GM18873 (cell line): ENCODE measurements at regions not wholly inside any gene's neighbourhood (a gene's known extent, or its start where the extent isn't known, plus 50 kb on each side); places are given as distances from the start of the nearest gene placed in this dataset.
"Not testable (repeated sequence)": the region's sequence is repeated elsewhere in the genome, so short reads cannot be mapped to it uniquely, and the experiment has no call there.

Experiments used
- ATAC-seq: cut with Tn5 transposase; IDR thresholded peaks from one replicate; pipeline ENCODE4 v1.9.1; 2021; ENCODE audit warnings: mild to moderate bottlenecking, moderate library complexity, moderate number of reproducible peaks; ENCODE audit not compliant: unreplicated experiment, low FRiP score

DNA sequence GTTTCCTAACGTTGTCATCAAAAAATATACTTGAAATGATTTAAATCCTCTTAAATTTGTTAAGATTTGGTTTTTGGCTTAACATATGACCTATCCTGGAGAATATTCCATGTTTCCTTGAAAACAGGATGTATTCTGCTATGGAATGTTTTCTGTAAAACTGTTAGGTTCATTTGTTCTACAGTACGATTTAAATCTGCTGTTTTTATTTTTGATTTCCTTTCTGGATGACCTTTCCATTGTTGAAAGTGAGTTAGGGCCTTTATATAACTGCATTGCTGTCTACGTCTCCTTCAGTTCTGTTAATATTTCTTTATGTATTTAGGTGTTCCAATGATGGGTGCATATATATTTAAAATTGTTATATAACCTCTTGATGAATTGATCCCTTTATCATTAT, 465.3 kb upstream of the ALCAM start:
- no peak for ATAC-seq

DNA sequence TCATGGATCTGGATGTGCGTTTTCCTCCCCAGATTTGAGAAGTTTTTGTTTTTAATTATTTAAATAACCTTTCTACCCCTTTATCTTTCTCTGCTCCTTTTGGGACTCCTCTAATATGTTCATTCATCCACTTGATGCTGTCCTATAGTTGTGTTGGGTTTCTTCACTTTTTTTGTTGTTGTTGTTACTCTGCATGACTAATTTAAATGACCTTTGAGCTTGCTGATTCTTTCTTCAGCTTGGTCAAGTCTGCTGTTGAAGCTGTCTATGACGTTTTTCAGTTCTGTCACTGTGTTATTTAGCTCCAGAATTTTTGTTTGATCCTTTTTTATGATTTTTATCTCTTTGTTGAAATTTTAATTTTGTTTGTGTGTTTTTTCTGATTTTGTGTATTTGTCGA, 463.6 kb upstream of the ALCAM start:
- ATAC-seq = no peak

DNA sequence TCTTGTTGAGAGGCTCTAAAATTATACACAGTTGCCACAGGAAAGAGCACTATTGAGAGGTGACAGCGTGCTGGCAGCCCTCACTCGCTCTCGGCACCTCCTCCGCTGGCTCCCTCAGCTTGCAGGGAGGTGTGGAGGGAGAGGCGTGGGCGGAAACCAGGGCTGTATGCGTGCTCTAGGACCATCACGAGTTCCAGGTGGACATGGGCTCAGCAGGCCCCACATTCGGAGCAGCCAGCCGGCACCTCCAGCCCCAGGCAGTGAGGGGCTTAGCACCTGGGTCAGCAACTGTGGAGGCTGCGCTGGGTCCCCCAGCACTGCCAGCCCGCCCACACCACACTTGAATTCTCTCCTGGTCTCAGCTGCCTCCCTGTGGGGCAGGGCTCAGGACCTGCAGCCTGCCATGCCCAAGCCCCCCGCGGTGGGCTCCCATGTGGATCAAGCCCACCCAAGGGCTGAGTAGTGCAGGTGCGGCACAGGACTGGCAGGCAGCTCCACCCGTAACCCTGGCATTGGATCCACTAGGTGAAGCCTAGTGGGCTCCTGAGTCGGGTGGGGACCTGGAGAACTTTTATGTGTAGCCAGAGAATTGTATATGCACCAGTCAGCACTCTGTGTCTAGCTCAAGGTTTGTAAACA, 460.6 kb upstream of the ALCAM start:
- ATAC-seq = no peak

DNA sequence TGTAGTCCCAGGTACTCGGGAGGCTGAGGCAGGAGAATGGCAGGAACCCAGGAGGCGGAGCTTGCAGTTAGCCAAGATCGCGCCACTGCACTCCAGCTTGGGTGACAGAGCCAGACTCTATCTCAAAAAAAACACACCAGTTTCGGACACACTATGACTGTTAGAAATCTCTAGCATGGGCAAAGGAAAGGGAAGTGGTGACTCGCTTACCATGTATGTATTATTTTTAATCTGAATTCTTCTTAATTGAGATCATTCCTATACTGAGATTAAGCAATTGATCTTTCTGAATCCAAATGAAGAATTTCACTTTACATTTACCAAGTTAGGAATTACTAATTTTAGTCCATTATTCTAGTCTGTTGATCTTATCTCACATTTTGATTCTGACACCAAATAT, 459.2 kb upstream of the ALCAM start:
- ATAC-seq = no peak

- no peak for ATAC-seq
Observed at GRCh38 chr3:104908761-104909160, 457.9 kb upstream of the ALCAM start.

DNA sequence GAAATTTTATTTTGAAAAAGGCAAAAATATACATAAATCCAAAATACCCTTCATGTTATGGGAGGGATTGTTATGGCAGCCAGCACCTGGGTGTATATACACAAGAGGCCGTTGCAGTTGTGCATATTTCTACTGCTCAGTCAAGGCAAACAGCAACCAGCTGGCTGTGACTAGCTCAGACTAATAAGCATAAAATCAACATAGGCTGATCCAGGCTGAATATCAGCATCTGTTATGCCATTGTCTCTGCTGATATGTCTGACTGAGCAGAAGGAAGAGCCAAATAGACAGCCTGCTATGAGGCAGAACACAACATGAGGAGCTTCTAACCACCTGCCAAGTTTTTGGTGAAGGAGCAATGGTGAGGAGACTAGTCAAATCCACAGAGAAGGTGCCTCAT, 457.5 kb upstream of the ALCAM start:
- no peak for ATAC-seq

- no peak for ATAC-seq
Observed at GRCh38 chr3:104909721-104910120, 457.0 kb upstream of the ALCAM start.

- ATAC-seq = no peak
Observed at GRCh38 chr3:104911376-104911775, 455.3 kb upstream of the ALCAM start.

- no peak for ATAC-seq
Observed at GRCh38 chr3:104916971-104917370, 449.7 kb upstream of the ALCAM start.

- no peak for ATAC-seq
Observed at GRCh38 chr3:104920512-104920911, 446.2 kb upstream of the ALCAM start.

- ATAC-seq = no peak
Observed at GRCh38 chr3:104933972-104934371, 432.7 kb upstream of the ALCAM start.

GRCh38 chr3:104935613-104936012, 431.1 kb upstream of the ALCAM start:
- no peak for ATAC-seq

DNA sequence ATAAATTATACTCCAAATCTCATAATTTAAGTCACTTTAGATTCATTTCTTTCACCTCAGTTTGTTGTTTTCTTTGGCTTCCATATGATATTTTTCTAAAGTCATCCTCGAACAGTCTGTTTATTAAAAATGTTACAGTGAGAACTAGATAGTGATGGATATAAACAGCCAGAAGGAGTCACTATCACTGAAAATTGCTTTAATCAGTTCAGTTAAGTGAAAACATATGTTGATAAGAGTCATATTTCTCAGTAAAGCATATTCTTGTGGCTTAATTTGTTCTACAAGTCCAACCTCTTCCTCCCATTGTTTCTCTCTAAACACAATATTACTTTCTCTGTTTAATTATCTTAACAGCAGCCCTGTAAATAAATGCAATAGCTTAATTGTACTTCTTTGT, 427.5 kb upstream of the ALCAM start:
- ATAC-seq = no peak

- ATAC-seq = no peak
Observed at GRCh38 chr3:104941785-104942184, 424.9 kb upstream of the ALCAM start.

- no peak for ATAC-seq
Observed at GRCh38 chr3:104943974-104944373, 422.7 kb upstream of the ALCAM start.

- ATAC-seq = no peak
Observed at GRCh38 chr3:104947943-104948342, 418.8 kb upstream of the ALCAM start.

DNA sequence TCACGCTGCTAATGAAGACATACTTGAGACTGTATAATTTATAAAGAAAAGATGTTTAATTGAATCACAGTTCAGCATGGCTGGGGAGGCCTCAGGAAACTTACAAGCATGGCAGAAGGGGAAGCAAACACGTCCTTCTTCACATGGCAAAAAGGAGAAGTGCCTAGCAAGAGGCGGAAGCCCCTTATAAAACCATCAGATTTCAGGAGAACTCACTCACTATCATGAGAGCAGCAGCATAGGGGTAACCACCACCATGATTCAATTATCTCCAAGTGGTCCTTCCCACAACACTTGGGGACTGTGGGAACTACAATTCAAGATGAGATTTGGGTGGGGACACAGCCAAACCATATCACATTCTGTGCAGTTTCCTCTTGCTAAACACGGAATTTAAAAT, 416.9 kb upstream of the ALCAM start:
- not testable (repeated sequence) for ATAC-seq

DNA sequence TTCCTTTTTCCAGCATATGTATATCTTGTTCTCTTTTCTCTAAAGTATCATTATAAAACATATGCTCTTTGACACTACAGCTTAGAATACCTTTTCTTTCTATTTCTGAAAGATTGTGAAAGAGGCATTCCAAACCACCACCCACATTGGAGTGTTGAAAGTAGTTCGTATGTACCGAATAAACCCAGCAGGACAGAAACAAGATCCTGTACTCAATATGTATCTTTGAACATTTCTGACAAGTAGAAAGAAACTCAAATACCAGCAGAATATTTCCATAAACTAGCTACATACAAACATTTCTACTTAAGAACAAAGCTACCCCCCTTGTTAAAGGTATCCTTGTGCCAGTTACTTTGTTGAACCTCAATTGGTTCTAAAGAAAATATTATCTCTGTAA, 415.3 kb upstream of the ALCAM start:
- ATAC-seq = no peak

DNA sequence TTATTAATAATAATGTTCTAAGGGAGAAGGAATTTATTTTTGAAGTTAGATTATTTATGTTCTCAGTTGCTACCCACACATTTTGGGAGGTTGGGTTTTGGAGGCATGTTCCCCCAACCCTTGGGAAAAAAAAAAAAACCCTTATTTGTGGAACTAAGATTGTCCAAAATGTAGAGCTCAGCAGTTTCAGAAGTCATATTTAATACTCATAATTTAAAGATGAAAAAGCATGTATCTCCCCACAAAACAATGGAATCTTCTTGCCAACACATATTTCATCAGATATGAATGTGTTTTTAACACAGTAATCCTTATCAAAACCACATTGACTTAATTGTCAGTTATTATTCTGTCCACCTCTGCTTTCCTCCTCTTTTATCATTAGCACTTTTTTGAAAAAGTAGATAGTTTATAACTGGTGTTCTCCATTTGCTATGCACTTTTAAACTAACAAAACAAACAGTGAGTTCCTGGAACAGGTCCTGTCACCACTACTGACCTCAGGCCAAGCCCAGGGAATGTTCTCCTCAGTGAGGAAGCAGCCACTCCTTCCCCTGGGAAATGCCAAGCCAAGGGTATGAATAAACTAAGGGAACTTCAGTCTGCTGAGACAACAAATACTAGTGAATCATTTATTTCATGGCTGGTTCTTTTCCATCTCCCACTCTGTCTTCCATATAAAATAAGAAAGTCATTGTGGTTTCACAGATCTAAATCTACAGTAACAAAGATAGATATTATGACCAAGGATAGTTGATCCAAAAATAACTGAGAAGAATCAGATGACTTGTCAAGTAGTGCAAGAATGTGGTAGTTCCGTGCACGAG, 414.4 kb upstream of the ALCAM start:
- ATAC-seq = no peak

- no peak for ATAC-seq
Observed at GRCh38 chr3:104956620-104957345, 409.9 kb upstream of the ALCAM start.

DNA sequence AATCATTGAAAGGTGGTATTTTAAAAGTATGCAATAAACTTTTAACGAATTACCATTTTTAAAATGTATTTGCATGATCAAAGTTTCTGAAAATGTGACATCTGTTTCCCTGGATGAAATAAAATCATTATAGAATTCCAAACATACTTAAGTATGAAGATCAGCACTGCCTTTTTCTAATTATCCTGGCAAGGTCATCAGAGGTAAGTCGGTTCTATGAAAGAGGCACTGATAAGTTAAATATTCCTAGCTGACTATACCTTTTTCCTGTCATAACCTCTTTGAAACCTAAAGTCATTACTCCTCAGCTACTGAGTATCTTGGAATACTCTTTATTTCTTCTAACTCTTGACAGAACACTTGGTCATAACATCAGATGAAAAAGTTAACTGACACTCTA, 406.1 kb upstream of the ALCAM start:
- no peak for ATAC-seq

GRCh38 chr3:104961851-104962250, 404.9 kb upstream of the ALCAM start:
- no peak for ATAC-seq
